ENCODE measurements at regions not wholly inside any gene's neighbourhood (a gene's known extent, or its start where the extent isn't known, plus 50 kb on each side); places are given as distances from the start of the nearest gene placed in this dataset.

DNA sequence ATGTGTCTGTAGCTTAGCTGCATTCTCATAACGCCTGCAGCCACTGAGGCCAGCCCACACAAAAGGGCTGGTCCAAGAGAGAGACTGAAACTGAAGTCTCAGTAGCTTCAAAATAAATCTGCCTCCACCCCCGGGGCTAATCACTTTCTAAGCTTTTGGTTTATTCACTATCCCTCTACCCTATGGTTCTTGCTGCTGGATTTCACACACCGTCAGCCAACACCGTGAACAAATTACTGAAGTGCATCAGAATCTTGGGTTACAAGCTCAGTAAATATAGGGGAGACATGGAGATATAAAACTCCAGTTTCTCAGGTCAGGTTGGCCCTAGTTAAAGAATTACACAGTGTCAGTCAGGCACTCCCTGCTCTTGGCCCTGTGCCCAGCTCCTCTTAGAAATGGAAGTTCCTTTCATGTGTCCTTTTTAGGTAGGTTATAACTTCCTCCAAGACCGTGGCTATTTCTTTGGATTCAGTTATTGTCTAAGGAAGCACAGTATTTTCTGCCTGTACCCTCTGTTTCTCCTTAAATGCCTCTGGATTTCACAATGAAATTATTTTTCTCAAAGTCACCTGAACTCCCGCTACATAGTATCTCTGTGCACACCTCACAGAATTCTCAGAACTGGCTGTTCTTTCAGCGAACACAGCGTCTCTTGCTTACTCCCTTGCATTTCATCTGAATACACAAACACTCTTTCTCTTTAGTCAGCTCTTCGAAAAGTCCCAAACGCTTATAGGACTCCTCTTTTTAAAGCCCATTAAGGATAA is 112.5 kb downstream of the FAM174A start:
- TF ChIP-seq CTCF (conservative IDR thresholded peaks at IDR 0.05; ENCODE audit: low read length): no peak
- TF ChIP-seq EZH2phosphoT487 (IDR thresholded peaks at IDR 0.05; ENCODE audit: borderline replicate concordance, low read depth, low read length): no peak

Data from OCI-LY7 (cell line).